ENCODE measurements at regions not wholly inside any gene's neighbourhood (a gene's known extent, or its start where the extent isn't known, plus 50 kb on each side); places are given as distances from the start of the nearest gene placed in this dataset.

DNA sequence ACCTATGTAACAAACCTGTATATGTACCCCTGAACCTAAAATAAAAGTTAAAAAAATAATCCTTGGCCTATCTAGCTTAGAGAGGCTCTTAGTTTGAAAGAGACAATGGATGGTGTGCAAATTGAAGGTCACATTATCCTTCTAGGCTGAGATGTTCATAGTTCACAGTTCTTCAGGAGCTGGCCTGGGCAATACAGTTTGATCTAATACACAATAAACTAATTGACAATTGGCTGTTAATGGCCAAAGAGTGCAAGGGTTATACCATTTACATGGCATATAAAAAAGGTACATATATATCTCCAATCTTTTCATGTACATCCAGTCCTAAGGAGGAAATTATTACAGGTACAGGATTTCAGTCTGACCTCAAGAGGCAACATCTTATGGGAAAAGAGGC, 117.4 kb upstream of the NEDD9 start:
- H3K27me3 ChIP-seq (replicated peaks in 1 of 7) = no peaks in the 10 kb centered on the region
- H3K4me1 ChIP-seq = peaks cover 0 to 90% (median 28%) of the 10 kb centered on the region in 6 donors
- no peak for DNase-seq
- intact Hi-C loops (cut with DNase I; ENCODE audit: low total_unique reads) = no loop called here
- H3K9me3 ChIP-seq = no peaks in the 10 kb centered on the region
- H3K27ac ChIP-seq = peak overlapping the region in 6 of 8 donors; percentile 67 to 92 (median 83)
- peak overlapping the region in 1 of 8 donors; percentile 56 for H3K4me3 ChIP-seq
- TF ChIP-seq POLR2AphosphoS5 (IDR thresholded peaks at IDR 0.05) = no peak
- no peak for TF ChIP-seq POLR2A (IDR thresholded peaks at IDR 0.05)
- TF ChIP-seq, protein P1, sequence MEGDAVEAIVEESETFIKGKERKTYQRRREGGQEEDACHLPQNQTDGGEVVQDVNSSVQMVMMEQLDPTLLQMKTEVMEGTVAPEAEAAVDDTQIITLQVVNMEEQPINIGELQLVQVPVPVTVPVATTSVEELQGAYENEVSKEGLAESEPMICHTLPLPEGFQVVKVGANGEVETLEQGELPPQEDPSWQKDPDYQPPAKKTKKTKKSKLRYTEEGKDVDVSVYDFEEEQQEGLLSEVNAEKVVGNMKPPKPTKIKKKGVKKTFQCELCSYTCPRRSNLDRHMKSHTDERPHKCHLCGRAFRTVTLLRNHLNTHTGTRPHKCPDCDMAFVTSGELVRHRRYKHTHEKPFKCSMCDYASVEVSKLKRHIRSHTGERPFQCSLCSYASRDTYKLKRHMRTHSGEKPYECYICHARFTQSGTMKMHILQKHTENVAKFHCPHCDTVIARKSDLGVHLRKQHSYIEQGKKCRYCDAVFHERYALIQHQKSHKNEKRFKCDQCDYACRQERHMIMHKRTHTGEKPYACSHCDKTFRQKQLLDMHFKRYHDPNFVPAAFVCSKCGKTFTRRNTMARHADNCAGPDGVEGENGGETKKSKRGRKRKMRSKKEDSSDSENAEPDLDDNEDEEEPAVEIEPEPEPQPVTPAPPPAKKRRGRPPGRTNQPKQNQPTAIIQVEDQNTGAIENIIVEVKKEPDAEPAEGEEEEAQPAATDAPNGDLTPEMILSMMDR (IDR thresholded peaks at IDR 0.05 in 8 of 11, conservative IDR thresholded peaks at IDR 0.05 in 3 of 11) = no peak
- peaks cover 0 to 50% (median 6%) of the 10 kb centered on the region in 6 donors for H3K36me3 ChIP-seq

DNA sequence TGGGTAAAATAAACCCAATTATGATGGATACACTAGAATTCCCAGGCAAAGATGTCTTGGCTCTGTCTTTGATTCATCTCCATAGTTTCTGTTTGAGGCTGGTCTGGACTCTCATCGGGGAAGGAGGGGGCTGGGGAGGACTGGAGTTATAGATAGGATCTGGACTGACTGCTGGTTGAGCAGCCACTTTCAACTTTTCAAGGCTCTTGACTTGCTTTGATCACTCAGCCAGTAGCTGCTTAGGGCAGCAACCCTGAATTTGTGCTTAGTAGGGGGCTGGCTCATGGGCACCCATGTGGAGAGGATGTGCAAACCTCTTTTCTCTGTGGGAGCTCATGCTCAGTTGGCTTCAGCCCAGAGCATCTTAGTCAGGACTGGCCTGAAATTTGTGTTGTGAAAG, 114.0 kb upstream of the NEDD9 start:
- TF ChIP-seq, protein P1 (IDR thresholded peaks at IDR 0.05 in 8 of 11, conservative IDR thresholded peaks at IDR 0.05 in 3 of 11) = no peak
- no peak for TF ChIP-seq POLR2A (IDR thresholded peaks at IDR 0.05)
- no peak for TF ChIP-seq POLR2AphosphoS5 (IDR thresholded peaks at IDR 0.05)
- Histone ChIP-seq H3K9me3 (no peaks in the 10 kb centered on the region), H3K4me1 (peaks cover 0 to 92% (median 30%) of the 10 kb centered on the region in 6 donors), H3K27ac (peak overlapping the region in 1 of 8 donors; percentile 14), H3K27me3 (replicated peaks in 1 of 7) (no peaks in the 10 kb centered on the region), H3K36me3 (peaks cover 0 to 25% (median 2%) of the 10 kb centered on the region in 6 donors), H3K4me3 (no peak overlapping the region)
- DNase-seq = no peak
- 63 to 95% (median 82%) methylated on average over 1 of the region's 1 CpG for WGBS, 5 donors
- intact Hi-C loops (cut with DNase I; ENCODE audit: low total_unique reads) = no loop called here

DNA sequence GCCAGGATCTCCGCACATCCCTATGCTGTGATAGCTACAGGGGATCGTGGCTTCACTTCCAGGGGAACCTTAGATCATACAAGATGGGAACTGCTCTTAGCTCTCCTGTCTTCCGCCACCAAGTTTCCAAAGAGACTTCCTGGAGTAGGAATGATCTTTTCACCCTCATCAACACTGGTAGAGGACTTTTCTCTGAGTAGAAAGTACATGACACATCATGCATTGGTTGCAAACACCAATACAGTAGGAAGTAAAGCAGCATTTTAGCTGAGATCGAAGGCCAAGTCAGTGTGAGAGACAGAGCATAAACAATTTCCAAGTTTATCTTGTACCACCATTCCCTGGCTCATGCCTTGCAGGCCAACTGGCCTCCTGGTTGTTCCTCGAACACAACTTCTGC, 113.1 kb upstream of the NEDD9 start:
- no peak for DNase-seq
- peaks cover 0 to 25% (median 0%) of the 10 kb centered on the region in 6 donors for H3K36me3 ChIP-seq
- no peak overlapping the region for H3K4me3 ChIP-seq
- H3K27me3 ChIP-seq (replicated peaks in 1 of 7) = no peaks in the 10 kb centered on the region
- peaks cover 0 to 83% (median 29%) of the 10 kb centered on the region in 6 donors for H3K4me1 ChIP-seq
- peak overlapping the region in 2 of 8 donors; percentile 4 to 14 for H3K27ac ChIP-seq
- 89 to 99% (median 93%) methylated on average over 5 of the region's 5 CpGs for WGBS, 5 donors
- no peak for TF ChIP-seq POLR2AphosphoS5 (IDR thresholded peaks at IDR 0.05)
- TF ChIP-seq, protein P1 (IDR thresholded peaks at IDR 0.05 in 8 of 11, conservative IDR thresholded peaks at IDR 0.05 in 3 of 11) = no peak
- TF ChIP-seq POLR2A (IDR thresholded peaks at IDR 0.05) = no peak
- H3K9me3 ChIP-seq = no peaks in the 10 kb centered on the region
- intact Hi-C loops (cut with DNase I; ENCODE audit: low total_unique reads) = no loop called here

DNA sequence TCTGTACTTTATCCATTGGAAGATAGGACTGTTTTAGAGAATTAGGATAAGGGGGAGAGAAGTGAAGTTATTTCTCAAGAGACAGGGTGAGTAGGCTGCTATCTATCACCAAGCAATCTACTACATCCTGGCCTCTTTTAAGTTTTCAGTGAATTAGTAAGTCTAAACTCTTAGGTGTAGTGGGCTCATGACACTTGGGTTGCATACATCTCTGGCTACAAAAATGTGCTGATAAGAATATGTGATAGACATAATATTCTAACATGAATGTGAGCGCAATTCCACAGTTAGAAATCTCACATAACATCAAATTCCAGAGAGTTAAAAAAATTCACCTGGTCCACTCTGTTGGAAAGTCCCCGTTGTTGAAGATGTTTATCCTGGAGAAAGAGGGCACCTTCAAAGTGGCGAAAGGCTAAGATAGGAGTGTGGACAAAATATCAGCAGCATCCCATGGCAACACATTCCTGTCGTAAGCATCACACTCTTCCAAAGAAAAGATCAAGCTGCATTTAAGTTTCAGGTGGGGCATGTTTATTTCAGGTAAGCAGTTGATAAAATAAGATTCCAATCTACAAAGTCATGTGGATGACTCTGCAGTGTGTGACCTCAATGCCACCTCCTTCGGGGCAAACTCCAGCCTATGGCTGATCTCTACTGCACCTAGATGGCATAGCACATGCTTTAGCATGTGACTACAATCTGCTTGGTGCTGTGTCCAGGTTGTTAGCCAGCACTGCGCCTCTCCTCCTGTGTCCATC, 111.7 kb upstream of the NEDD9 start:
- TF ChIP-seq, protein P1 (IDR thresholded peaks at IDR 0.05 in 8 of 11, conservative IDR thresholded peaks at IDR 0.05 in 3 of 11) = no peak
- TF ChIP-seq POLR2A (IDR thresholded peaks at IDR 0.05) = no peak
- Histone ChIP-seq H3K4me3 (no peak overlapping the region), H3K9me3 (no peaks in the 10 kb centered on the region), H3K36me3 (peaks cover 0 to 32% (median 0%) of the 10 kb centered on the region in 6 donors), H3K27me3 (replicated peaks in 1 of 7) (no peaks in the 10 kb centered on the region), H3K4me1 (peaks cover 0 to 77% (median 27%) of the 10 kb centered on the region in 6 donors), H3K27ac (no peak overlapping the region)
- 93 to 96% (median 96%) methylated on average over 6 of the region's 6 CpGs for WGBS, 5 donors
- no peak for DNase-seq
- intact Hi-C loops (cut with DNase I; ENCODE audit: low total_unique reads) = no loop called here
